ENCODE measurements at regions not wholly inside any gene's neighbourhood (a gene's known extent, or its start where the extent isn't known, plus 50 kb on each side); places are given as distances from the start of the nearest gene placed in this dataset.

DNA sequence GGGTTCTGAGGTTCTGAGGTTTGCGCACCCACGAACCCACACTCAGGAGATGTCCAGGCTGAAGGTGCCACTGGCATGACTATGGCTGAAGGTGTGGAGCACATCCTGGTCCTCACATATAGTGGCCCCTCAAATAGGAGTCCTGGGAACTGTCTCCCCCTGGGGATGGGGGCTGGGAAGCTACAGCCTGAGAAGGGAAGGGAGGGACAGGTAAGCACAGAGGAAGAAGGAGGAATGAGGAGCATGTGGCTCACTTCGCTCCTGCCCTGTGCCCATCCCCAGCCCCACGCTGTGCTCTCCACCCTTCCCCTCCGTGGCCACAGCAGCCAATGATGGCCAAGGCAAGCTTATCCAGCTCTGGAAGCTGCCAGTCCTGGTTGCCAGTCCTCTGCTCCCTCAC, 123.9 kb upstream of the LHX1 start:
- TF ChIP-seq CTCF (conservative IDR thresholded peaks at IDR 0.05; ENCODE audit: low read depth, low read length) (no peak), EZH2phosphoT487 (IDR thresholded peaks at IDR 0.05; ENCODE audit: borderline replicate concordance, low read length) (no peak)
